SKM-1 treated with dmso at 0.1 percent for 144 hours (cell line): ENCODE measurements at regions not wholly inside any gene's neighbourhood (a gene's known extent, or its start where the extent isn't known, plus 50 kb on each side); places are given as distances from the start of the nearest gene placed in this dataset.
"Not testable (repeated sequence)": the region's sequence is repeated elsewhere in the genome, so short reads cannot be mapped to it uniquely, and the experiment has no call there.

Experiments used
- DNase-seq: peaks from one replicate; lab custom pipeline; 2025; ENCODE audit not compliant: unreplicated experiment; lab: John Stamatoyannopoulos, UW

DNA sequence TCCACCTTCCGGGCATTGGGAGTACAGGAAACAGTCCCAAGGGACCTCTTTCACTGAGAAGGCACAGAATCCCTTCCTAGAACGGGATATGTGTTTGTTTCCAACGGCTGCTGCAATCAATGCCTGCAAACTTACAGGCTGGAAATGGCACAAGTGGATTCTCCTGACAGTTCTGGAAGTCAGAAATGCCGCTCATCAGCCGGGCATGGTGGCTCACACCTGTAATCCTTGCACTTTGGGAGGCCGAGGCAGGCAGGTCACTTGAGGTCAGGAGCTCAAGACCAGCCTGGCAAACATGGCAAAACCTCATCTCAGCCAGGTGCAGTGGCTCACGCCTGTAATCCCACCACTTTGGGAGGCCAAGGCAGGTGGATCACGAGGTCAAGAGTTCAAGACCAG is 97.0 kb upstream of the FGF3 start:
- DNase-seq, result not testable (repeated sequence)

DNA sequence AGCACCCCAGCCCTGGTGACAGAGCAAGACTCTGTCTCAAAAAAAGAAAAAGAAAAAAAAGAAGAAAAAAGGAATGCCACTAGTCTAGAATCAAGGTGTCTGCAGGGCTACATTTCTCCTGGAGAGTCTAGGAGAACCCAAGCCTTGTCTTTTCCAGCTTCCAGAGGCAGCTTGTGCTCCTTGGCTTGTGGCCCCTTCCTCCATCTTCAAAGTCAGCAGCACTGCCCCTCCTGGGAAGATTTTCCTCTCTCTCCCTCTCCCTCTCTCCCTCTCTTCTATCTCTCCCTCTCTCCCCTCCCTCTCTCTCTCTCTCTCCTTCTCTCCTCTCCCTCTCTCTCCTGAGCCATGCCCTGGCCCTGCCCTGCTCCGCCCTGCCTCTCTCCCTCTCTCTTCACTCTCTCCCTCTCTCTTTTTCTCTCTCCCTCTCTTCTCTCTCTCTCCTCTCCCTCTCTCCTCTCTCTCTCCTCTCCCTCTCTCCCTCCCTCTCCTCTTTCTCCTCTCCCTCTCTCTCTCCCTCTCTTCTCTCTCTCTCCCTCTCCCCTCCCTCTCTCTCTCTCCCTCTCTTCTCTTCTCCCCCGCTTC is 97.7 kb upstream of the FGF3 start:
- DNase-seq, result no peak

DNA sequence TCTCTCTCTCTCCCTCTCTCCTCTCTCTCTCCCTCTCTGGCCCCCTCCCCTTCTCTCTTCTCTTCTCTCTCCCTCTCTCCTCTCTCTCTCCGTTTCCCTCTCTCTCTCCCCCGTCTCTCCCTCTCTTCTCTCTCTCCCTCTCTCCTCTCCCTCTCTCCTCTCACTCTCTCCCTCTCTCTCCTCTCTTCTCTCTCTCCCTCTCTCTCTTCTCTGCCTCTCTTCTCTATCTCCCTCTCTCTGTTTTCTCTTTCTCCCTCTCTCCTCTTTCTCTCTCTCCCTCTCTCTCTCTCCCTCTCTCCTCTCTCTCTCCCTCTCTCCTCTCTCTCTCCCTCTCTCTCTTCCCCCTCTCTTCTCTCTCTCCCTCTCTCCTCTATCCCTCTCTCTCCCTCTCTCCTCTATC is 98.3 kb upstream of the FGF3 start:
- DNase-seq, result no peak

DNA sequence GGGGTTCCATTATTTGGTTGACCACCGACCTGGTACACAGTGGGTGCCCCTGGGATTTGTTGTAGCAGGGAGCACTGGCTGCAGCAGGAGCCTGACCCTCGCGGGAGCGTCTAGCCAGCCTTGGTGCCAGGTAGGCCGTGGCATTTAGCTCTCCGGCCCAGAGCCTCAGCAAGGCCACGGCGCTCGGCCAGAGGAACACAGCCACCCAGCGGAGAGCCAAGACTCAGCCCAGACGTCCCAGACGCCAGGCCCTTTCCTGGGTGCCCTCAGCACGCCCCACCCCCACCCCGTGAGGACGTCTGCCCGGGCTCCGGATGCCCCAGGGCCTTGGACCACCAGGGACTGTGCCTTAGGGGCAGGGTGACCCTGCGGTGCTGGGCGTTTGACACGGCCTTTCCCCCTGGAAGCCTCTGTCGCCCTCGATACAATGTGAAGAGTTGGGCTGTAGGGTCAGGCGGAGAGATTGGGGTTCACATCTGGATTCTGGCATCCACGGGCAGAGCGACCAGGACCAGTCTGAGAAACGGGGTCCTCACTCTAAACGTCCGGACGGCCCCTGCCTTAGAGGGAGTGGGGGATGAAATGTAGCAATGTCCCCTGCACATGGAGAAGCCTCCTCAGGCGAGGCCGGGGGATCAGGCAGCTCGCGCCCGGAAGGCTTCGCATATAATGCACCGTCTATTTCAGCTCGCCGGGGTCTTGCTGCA is 99.2 kb upstream of the FGF3 start:
- DNase-seq, result no peak

GRCh38 chr11:69918938-69919650 is 99.9 kb upstream of the FGF3 start:
- DNase-seq, result peak; percentile 46

GRCh38 chr11:69919659-69920344 is 100.6 kb upstream of the FGF3 start:
- no peak for DNase-seq

GRCh38 chr11:69920345-69921127 is 101.3 kb upstream of the FGF3 start:
- no peak for DNase-seq

DNA sequence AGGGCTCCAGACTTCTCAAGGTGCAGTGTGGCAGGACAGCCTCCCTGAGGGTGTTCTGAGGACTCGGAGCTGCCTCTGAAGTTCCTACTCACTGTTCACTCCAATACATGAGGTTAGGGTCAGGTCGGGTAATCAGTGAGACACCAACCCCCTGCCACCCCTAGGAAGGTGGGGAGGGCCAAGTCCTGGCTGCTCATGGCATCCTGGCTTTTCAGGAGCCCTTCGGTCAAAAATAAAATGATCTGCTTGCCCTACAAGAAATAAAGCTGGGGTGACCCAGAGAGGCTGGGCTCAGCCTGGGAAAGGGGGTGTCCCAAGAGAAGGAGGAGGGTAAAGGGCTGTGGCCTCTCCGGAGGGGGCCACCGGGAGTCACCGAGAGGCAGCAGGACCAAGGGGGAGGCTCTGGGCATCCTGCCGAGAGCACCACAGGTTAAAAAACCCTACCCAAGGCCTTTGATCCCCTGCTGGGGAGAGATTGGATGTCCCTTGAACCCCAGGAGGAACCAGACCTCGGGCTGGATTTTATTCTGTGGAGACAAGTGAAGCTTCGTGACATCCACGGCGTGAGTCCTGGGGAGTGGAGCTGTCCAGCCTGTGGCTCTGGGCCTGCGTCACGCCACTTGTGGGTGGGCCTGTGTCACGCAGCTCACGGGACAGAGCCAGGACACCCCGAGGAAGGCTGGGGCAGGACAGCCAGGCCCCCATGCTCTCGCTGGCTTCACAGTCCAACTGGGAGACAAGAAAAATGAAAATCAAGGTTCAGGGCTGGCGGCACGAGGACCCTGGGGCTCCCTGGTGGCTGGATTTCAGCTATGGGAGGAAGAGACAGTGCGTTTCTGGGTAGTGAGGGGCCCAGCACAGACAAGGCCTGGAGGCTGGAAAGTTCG is 102.2 kb upstream of the FGF3 start:
- DNase-seq, result no peak

- DNase-seq, result no peak
Measured at GRCh38 chr11:69922015-69922595, 102.9 kb upstream of the FGF3 start.

GRCh38 chr11:69922596-69923111 is 103.4 kb upstream of the FGF3 start:
- DNase-seq, result no peak

GRCh38 chr11:69923196-69923595 is 104.0 kb upstream of the FGF3 start:
- no peak for DNase-seq

DNA sequence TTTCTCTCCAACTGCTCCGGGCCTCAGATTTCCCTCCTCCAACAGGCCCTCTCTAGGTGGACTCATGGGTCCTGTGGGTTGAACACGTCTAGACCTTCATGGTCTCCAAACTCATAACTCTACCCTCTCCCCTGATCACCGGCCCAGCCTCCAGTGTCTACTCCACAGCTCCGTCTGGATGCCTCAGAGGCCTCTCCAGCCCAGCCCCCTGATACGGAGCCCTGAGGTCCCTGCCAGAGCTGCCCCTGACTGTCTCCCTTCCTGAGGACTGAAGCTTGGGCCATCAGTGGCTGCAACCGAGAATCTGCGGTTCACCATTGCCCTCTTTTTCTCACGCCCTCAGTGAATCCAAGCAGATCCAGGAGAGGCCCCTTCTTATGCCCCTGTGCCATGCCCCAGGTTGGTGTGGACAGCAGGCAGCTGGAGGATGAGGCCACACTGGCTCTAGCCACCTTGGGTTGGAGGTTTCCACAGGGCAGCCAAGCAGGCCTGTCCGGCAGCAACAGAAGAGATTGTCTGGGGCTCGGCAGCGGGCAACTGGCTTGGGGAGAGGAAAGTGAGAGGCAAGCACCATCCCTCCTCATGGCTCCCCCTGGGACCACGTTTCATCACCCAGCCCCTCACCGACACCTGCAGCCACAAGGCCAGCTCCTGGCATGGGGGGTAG is 104.6 kb upstream of the FGF3 start:
- no peak for DNase-seq

- no peak for DNase-seq
Measured at GRCh38 chr11:69924308-69925161, 105.3 kb upstream of the FGF3 start.

DNA sequence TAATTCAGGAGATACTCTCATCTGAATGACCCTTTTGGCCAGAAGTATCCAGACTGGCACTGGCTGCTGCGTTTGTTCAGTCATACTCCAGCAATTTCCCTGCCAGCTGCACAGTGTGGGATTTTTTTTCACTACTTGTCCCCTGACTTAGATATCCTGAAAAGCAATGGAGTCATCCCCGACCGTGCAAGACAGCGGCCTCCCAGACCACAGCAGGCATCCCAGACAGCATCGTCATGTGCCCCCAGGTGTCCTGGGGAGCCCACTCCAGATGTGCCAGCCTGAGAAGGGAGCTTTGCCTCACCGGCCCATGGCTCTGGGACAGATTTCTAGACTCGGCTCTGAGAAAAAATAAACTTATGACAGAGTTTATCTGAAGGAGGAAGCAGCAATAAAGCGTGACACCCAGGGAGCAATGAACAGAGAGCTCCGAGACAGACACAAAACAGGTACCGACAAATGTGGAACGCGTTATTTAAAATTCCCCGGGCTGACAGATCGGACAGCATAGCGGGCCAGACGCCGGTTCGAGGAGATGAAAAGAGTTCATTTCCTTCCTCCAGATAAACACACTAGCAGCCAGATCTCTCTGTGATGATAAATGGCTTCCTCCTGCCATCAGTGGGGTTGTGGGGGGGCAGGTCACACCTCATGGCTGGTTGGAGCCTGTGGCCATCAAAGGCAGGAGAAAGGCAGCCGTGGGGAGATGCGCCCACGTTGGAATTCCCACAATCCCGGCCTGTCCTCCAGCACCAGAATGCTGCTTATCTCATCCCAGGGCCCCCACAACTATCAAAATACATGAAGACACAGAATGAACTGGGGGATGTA is 106.4 kb upstream of the FGF3 start:
- DNase-seq, result no peak

DNA sequence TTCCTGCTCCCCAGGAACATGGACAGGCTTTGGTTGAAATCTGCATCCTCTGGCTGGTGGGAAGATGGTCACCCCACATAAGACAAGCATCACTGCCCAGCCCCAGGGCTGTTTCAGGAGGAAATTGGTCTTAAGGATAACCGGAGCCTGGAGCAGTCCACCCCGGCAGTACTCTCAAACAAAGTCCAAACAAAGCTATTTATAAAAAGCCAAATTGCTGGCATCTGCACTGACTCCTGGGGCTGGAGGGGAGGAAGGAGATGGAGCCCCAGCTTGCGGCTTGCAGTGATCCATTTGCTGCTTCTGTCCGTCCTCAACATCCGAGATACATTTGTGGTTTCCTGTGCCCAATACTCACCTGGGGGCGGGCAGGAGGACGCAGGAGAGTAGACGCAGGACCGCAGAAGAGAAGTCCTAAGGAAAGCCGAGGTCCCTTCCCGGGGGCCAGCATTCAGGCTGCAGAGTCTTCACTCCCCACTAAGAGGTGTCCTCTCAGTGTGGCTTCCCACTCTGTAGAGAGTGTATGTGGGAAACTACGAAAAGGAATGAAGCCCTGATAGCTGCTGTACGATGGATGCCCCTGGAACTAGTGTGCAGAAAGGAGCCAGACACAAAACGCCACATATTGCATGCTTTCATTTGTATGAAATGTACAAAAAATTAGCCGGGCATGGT is 107.3 kb upstream of the FGF3 start:
- no peak for DNase-seq

- DNase-seq, result no peak
Measured at GRCh38 chr11:69928121-69928520, 108.9 kb upstream of the FGF3 start.

DNA sequence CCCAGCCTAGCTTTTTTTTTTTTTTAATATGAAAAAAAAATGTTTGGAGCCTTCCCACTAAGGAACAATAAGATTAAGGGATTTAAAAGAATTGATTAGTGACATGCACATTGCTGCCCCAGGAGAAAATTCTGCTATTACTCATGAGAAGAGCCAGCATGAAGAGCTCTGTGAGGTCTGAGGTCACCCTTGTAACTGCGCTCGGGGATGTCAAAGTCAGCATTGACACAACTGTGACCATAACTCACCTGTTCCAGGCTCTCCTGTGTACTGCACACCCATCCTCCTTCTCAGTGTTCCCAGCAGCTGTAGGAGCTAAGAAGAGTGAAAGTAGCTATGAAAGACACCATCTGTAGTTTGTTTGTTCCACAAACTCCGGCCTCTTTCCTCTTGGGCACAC is 109.8 kb upstream of the FGF3 start:
- no peak for DNase-seq
